GM12865 (cell line): ENCODE measurements at regions not wholly inside any gene's neighbourhood (a gene's known extent, or its start where the extent isn't known, plus 50 kb on each side); places are given as distances from the start of the nearest gene placed in this dataset.

Experiments used
- DNase-seq: peaks from one replicate; pipeline ENCODE4 v3.0.0; 2010; ENCODE audit warnings: low read depth
- H3K4me3 ChIP-seq: 2 replicates; pipeline ENCODE4 v1.5.1; 2011; ENCODE audit warnings: mild to moderate bottlenecking, low read depth, low read length, control low read depth
- TF ChIP-seq, protein P1 (sequence below): IDR thresholded peaks from 2 replicates; pipeline ENCODE4 v1.5.1; 2011; ENCODE audit warnings: low read length, control low read depth, low read depth, inconsistent platforms; ENCODE audit not compliant: insufficient read depth; ENCODE audit errors: missing control alignments

DNA sequence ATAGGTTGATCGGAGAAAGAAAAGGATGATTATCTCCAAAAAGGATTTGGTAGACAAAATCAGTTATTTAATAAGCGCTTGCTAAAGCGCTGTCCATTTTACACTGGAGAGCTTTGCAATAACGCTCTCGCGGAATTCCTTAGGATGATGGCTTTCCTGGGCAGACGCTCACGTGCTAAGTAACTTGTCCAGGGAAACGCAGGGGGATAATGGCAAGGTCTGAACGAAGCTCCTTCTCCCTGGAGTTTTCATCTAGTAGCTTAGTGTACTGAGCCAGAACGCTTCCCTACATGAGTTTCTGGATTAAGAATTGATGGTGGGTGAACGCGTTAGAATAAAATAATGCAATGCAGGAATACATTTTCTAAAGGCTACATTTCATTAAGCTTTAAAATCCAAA lies 739.5 kb upstream of the SALL3 start:
- DNase-seq = no peak
- H3K4me3 ChIP-seq = no peak overlapping the region
- TF ChIP-seq, protein P1, sequence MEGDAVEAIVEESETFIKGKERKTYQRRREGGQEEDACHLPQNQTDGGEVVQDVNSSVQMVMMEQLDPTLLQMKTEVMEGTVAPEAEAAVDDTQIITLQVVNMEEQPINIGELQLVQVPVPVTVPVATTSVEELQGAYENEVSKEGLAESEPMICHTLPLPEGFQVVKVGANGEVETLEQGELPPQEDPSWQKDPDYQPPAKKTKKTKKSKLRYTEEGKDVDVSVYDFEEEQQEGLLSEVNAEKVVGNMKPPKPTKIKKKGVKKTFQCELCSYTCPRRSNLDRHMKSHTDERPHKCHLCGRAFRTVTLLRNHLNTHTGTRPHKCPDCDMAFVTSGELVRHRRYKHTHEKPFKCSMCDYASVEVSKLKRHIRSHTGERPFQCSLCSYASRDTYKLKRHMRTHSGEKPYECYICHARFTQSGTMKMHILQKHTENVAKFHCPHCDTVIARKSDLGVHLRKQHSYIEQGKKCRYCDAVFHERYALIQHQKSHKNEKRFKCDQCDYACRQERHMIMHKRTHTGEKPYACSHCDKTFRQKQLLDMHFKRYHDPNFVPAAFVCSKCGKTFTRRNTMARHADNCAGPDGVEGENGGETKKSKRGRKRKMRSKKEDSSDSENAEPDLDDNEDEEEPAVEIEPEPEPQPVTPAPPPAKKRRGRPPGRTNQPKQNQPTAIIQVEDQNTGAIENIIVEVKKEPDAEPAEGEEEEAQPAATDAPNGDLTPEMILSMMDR = no peak

DNA sequence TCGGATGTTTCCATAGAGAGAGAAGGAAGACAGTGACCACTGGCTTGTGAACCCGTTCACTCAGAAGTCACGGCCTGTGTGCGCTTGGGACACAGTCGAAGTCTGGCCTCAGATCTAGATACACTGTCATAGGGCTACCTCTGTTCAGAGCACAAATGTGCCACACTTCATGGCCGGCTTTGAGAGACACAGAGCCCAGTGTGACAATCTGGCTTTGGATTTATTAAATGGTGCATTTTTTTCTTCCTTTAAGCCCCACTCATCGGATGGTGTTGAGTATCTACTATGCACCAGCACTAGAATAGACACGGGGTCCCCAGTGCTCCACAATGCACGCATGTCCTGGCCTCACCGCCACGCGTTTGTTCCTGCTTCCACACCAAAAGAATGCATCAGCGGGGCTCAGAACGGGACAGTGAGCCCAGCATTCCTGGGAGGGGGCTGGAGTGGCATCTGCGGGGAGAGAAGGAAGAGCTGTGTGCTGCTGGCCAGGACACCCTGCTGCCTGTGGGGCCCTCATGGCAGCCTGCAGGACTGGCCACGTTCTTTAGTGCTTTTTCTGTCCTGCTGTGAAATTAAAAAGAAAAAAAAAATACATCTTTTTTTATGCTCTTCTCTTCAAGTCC lies 738.9 kb upstream of the SALL3 start:
- no peak for DNase-seq
- TF ChIP-seq, protein P1 = no peak
- no peak overlapping the region for H3K4me3 ChIP-seq

DNA sequence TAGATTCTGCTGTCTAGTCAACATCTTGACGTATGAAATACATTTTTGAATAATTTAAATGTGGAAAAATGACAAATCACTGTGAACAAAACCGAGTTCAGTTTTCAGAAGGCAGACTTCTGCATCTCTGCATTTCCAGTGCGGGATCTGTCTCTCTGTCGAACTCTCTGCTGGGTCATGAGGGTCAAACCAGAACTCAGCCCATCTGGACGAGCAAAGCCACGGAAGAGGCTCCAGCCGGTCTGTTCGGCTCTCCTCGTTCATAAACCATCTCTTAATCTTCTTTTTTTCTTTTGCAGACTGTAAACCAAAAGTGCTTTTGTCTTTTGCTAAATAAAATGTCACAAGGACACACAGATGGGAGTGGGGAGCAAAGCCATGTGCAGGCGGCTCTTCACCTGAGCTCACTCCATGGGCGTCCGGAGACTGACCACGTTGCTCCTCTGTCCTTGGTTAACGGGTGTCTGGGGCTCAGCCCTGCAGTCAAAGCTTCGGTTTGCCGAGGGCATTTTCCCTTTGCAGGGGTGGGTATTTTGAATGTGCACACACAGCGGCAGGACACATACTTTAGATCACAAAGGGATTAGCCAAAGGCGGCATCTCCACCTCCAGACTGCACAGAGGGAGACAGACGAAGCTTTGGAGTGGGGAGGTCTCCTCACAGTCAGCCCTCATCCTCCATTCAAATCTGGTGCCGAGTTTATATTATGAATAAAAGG lies 737.9 kb upstream of the SALL3 start:
- DNase-seq = no peak
- TF ChIP-seq, protein P1 = no peak

DNA sequence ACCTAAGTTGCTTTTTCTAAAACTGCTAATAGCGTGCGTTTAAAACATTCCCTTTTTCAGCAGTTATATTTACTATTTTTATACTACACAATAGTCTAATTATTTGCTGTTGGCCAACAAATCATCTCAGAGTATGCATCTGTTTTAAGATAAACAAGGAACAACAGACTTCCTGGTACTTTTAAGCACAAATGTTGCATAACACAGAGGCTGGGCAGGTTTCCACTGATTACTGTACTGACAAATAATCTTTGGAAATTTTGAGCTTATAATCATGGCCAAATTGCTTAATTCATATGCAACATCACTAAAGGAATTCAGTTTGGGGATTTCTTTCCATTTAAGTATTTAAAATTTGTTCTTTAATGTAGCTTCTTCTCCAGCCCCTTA lies 737.4 kb upstream of the SALL3 start:
- DNase-seq = no peak
- H3K4me3 ChIP-seq = no peak overlapping the region
- TF ChIP-seq, protein P1 = no peak

More for the DNA sequence above, 737.9 kb upstream of the SALL3 start:
- no peak overlapping the region for H3K4me3 ChIP-seq

DNA sequence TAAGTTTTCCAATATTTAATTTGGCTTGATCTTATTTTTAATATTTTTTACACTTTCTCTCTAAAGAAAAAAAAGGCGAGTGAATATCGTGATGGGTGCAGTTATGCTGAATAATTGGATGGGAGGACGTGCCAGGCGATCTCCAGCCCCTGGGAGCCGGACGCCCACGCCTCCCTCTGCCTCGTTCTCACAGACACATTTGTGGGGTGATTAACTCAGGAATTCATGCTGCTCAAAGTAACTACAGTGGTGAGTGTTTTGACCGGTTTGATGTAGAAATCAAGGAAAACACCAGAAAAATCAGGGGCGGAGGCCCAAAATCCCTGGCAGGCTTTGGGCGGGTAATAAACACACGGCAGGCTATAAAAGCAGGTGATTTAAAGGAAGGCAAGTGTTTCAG lies 736.8 kb upstream of the SALL3 start:
- no peak for DNase-seq
- H3K4me3 ChIP-seq = no peak overlapping the region
- TF ChIP-seq, protein P1 = no peak

DNA sequence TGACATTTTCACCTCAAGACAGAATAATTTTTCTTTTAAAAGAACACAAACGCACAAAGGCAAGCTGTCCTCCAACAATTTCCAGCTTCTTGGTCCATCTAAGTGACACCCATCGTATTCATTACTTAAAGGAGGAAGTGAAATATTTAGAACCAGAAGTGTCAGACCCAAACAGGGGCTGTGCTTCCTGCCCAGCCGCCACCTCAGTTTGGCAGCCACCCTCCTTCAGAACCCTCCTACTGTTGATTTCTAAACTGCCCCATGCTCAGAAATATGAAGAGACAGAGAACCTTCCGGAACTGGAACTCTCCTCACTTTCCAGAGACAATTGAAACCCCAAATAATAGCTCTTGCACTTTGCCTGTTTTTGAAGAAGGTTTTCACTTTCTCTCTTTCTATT lies 734.8 kb upstream of the SALL3 start:
- no peak overlapping the region for H3K4me3 ChIP-seq
- DNase-seq = no peak
- TF ChIP-seq, protein P1 = no peak

DNA sequence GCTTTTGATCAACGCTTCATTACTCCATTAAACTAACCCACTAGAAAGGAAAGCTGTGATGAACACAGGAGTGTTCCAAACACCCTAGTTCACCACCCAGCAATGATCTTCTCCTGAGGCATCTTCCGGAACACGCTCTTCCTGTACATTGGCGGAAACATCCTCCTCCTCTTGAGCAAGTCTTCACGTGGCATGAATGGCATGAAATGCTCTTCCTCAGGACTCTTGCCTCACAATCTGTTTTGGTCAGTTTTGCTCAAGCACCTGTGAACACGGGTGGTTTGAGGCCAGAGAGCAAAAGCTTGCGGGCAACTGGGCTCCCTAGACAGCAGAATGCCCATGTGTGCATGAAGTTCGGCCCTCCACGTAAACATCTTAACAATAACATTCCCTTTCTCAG lies 734.2 kb upstream of the SALL3 start:
- DNase-seq = no peak
- TF ChIP-seq, protein P1 = no peak
- H3K4me3 ChIP-seq = no peak overlapping the region
